ENCODE measurements at regions not wholly inside any gene's neighbourhood (a gene's known extent, or its start where the extent isn't known, plus 50 kb on each side); places are given as distances from the start of the nearest gene placed in this dataset.

DNA sequence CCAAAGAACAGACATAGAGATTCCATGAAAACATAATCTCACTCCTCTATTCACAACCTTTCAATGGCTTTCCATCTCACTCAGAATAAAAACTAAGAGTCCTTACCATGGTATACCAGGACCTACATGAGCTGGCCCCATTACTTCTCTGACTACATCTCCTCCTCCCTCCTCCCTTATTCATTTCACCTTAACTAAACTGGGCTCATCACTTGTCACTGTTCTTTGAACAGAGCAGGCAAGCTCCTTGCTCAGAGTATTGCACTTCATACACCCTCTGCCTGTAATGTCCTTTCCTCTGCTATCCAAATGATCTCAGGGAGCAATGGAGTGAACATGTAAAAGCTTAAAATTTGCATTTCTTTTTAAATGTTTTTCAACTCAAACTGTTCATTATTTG is 142.0 kb downstream of the MRPL39 start:
- DNase-seq (no peak), FAIRE-seq (no peak)
- H3K4me1 ChIP-seq (ENCODE audit: control insufficient read depth in 3 of 3, insufficient read depth in 2 of 3, low read depth in 1 of 3, low read length in 2 of 3), result no peaks in the 10 kb centered on the region
- no peak overlapping the region for H3K4me3 ChIP-seq (ENCODE audit: low read depth in 1 of 3, low read length in 3 of 3)
- H3K27me3 ChIP-seq (ENCODE audit: control insufficient read depth in 3 of 3, insufficient read depth in 3 of 3, low read length in 3 of 3), result no peaks in the 10 kb centered on the region
- no peaks in the 10 kb centered on the region for H3K9me3 ChIP-seq (ENCODE audit: control insufficient read depth in 2 of 2, insufficient read depth in 1 of 2, low read depth in 1 of 2, low read length in 1 of 2)
- H3K36me3 ChIP-seq (ENCODE audit: control insufficient read depth in 3 of 3, insufficient read depth in 2 of 3, low read depth in 1 of 3, low read length in 3 of 3), result no peaks in the 10 kb centered on the region
- no peak overlapping the region for H3K27ac ChIP-seq (ENCODE audit: low read depth in 1 of 3, low read length in 2 of 3)

DNA sequence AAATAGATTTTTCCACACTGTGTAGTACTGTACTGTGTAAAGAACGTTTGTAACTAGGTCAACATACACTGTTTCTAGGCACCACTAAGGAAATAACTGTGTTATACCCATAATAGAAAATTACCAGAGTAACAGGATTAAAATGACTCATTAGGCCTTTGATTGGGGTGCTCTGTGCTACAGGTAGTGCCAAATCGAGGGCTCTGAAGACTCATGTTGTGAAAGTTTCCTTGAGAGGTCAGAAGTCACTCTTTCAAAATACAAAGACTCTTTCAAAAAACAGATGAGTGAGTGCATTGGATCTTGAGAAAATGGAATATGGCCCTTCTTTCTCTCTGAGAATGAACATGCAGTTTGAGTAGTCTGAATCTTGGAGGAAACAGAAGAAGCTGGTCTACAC is 143.0 kb downstream of the MRPL39 start:
- DNase-seq (no peak), FAIRE-seq (no peak)
- 22 to 47% (median 36%) methylated on average over 2 of the region's 2 CpGs for WGBS, 3 donors
- Histone ChIP-seq H3K27ac (ENCODE audit: low read depth in 1 of 3, low read length in 2 of 3) (no peak overlapping the region), H3K4me3 (ENCODE audit: low read depth in 1 of 3, low read length in 3 of 3) (no peak overlapping the region), H3K36me3 (ENCODE audit: control insufficient read depth in 3 of 3, insufficient read depth in 2 of 3, low read depth in 1 of 3, low read length in 3 of 3) (no peaks in the 10 kb centered on the region), H3K9me3 (ENCODE audit: control insufficient read depth in 2 of 2, insufficient read depth in 1 of 2, low read depth in 1 of 2, low read length in 1 of 2) (peaks cover 0 to 1% of the 10 kb centered on the region in 2 donors), H3K4me1 (ENCODE audit: control insufficient read depth in 3 of 3, insufficient read depth in 2 of 3, low read depth in 1 of 3, low read length in 2 of 3) (no peaks in the 10 kb centered on the region), H3K27me3 (ENCODE audit: control insufficient read depth in 3 of 3, insufficient read depth in 3 of 3, low read length in 3 of 3) (no peaks in the 10 kb centered on the region)

DNA sequence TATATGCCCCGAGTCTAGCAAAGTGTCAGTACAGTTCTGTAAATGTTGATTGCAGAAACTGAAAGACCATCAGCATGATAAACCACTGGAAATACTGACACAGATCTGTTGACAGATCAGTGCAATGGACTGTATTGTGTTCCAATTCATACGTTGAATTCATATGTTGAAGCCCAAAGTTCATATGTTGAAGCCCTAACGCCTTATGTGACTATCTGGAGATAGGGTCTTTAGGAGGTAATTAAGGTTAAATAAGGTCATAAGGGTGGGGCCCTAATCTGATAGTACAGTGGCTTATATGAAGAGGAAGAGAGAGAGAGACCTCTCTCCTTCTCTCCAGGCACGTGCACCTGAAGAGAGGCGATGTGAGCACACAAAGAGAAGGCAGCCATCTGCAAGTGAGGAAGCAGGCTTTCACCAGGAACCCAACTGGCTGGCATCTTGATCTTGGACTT is 144.7 kb downstream of the MRPL39 start:
- Histone ChIP-seq H3K9me3 (ENCODE audit: control insufficient read depth in 2 of 2, insufficient read depth in 1 of 2, low read depth in 1 of 2, low read length in 1 of 2) (peaks cover 0 to 1% of the 10 kb centered on the region in 2 donors), H3K27me3 (ENCODE audit: control insufficient read depth in 3 of 3, insufficient read depth in 3 of 3, low read length in 3 of 3) (no peaks in the 10 kb centered on the region), H3K4me1 (ENCODE audit: control insufficient read depth in 3 of 3, insufficient read depth in 2 of 3, low read depth in 1 of 3, low read length in 2 of 3) (no peaks in the 10 kb centered on the region), H3K36me3 (ENCODE audit: control insufficient read depth in 3 of 3, insufficient read depth in 2 of 3, low read depth in 1 of 3, low read length in 3 of 3) (no peaks in the 10 kb centered on the region), H3K27ac (ENCODE audit: low read depth in 1 of 3, low read length in 2 of 3) (peak overlapping the region in 1 of 3 donors; percentile 4), H3K4me3 (ENCODE audit: low read depth in 1 of 3, low read length in 3 of 3) (no peak overlapping the region)
- no peak for DNase-seq
- WGBS, 3 donors, result 42 to 54% (median 52%) methylated on average over 5 of the region's 5 CpGs
- no peak for FAIRE-seq

DNA sequence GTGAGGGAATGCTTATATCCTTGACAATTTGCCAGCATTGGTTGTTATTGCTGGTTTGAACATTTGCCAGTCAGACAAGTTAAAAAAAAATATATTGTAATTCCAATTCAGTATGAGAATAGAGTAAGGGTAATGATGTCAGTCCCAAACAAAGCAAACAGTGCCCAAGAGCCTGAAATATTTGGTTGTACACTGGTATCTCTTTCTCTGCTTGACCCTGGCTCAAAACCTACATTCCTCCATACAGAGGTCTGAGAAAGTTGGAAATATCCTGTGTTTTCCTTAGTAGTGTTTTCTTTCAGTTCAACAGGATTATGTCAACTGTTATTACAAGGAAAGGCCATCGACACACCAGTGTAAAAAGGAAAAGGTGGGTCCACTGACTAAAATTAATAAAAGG is 145.6 kb downstream of the MRPL39 start:
- Histone ChIP-seq H3K27ac (ENCODE audit: low read depth in 1 of 3, low read length in 2 of 3) (no peak overlapping the region), H3K27me3 (ENCODE audit: control insufficient read depth in 3 of 3, insufficient read depth in 3 of 3, low read length in 3 of 3) (no peaks in the 10 kb centered on the region), H3K4me3 (ENCODE audit: low read depth in 1 of 3, low read length in 3 of 3) (no peak overlapping the region), H3K9me3 (ENCODE audit: control insufficient read depth in 2 of 2, insufficient read depth in 1 of 2, low read depth in 1 of 2, low read length in 1 of 2) (peaks cover 0 to 1% of the 10 kb centered on the region in 2 donors), H3K4me1 (ENCODE audit: control insufficient read depth in 3 of 3, insufficient read depth in 2 of 3, low read depth in 1 of 3, low read length in 2 of 3) (no peaks in the 10 kb centered on the region), H3K36me3 (ENCODE audit: control insufficient read depth in 3 of 3, insufficient read depth in 2 of 3, low read depth in 1 of 3, low read length in 3 of 3) (no peaks in the 10 kb centered on the region)
- DNase-seq (no peak), FAIRE-seq (no peak)
- 25 to 59% (median 31%) methylated on average over 1 of the region's 1 CpG for whole genome bisulfite sequencing, 3 donors

DNA sequence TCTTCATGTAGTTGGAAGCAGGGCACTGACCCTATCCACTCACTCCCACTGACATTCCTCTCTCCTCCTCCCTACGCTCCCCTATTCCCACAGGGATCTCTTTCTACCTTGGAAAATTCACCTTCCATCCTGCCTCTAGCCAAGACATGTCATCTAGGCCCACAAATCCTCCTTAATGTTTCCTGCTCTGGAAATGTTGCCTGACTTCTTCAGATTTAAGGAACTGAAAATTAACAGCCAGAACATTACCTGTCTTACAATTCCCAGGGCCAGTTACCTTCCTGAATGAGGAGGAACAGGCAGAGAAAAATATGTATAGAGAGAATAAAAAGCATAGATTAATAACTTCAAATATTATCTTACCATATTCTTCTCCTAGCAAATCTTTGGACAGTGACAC is 147.3 kb downstream of the MRPL39 start:
- no peak overlapping the region for H3K27ac ChIP-seq (ENCODE audit: low read depth in 1 of 3, low read length in 2 of 3)
- 83 to 96% (median 88%) methylated on average over 1 of the region's 1 CpG for WGBS, 3 donors
- no peaks in the 10 kb centered on the region for H3K36me3 ChIP-seq (ENCODE audit: control insufficient read depth in 3 of 3, insufficient read depth in 2 of 3, low read depth in 1 of 3, low read length in 3 of 3)
- no peak overlapping the region for H3K4me3 ChIP-seq (ENCODE audit: low read depth in 1 of 3, low read length in 3 of 3)
- FAIRE-seq, result no peak
- H3K9me3 ChIP-seq (ENCODE audit: control insufficient read depth in 2 of 2, insufficient read depth in 1 of 2, low read depth in 1 of 2, low read length in 1 of 2), result peaks cover 0 to 1% of the 10 kb centered on the region in 2 donors
- no peaks in the 10 kb centered on the region for H3K4me1 ChIP-seq (ENCODE audit: control insufficient read depth in 3 of 3, insufficient read depth in 2 of 3, low read depth in 1 of 3, low read length in 2 of 3)
- no peak for DNase-seq
- H3K27me3 ChIP-seq (ENCODE audit: control insufficient read depth in 3 of 3, insufficient read depth in 3 of 3, low read length in 3 of 3), result no peaks in the 10 kb centered on the region

DNA sequence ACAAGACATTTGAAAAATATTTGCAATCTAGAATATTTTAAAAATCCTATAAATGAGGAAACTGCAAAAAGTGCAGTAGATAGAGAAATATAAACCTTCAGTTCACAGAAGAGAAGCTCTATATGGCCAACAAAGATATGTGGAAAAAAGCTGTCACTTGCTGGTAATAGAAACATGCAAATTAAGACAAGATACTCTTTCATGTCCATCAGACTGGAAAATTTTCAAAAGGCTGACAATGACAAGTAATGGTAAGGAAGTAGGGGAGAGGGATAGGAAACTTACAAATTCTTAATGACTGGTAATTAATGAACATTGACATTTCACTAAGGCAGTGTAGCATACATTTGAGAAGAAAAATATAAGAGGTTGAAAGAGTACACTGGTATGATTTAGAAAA is 147.9 kb downstream of the MRPL39 start:
- H3K4me1 ChIP-seq (ENCODE audit: control insufficient read depth in 3 of 3, insufficient read depth in 2 of 3, low read depth in 1 of 3, low read length in 2 of 3), result no peaks in the 10 kb centered on the region
- no peak overlapping the region for H3K27ac ChIP-seq (ENCODE audit: low read depth in 1 of 3, low read length in 2 of 3)
- H3K27me3 ChIP-seq (ENCODE audit: control insufficient read depth in 3 of 3, insufficient read depth in 3 of 3, low read length in 3 of 3), result no peaks in the 10 kb centered on the region
- peaks cover 0 to 1% of the 10 kb centered on the region in 2 donors for H3K9me3 ChIP-seq (ENCODE audit: control insufficient read depth in 2 of 2, insufficient read depth in 1 of 2, low read depth in 1 of 2, low read length in 1 of 2)
- H3K4me3 ChIP-seq (ENCODE audit: low read depth in 1 of 3, low read length in 3 of 3), result no peak overlapping the region
- H3K36me3 ChIP-seq (ENCODE audit: control insufficient read depth in 3 of 3, insufficient read depth in 2 of 3, low read depth in 1 of 3, low read length in 3 of 3), result no peaks in the 10 kb centered on the region
- no peak for DNase-seq
- FAIRE-seq, result no peak

DNA sequence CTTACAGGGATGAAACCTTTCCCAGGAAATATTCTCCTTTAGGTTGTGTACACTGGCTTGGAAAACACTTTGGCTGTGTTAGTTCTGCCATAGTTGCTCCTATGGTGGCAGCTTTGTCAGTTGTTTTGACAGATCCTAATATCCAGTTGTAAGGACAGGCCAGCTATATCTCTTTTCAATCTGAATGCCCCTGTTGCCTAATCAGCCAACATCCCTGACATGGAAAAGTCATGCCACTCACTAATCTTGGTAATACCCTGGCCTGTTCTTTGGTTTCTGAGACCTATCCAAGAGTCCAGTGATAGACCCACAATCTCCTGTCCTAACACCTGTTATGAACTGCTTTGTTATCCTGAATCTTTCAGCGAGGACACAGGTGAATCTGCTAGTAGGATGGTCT is 148.8 kb downstream of the MRPL39 start:
- 58 to 93% (median 76%) methylated on average over 1 of the region's 1 CpG for WGBS, 3 donors
- no peak overlapping the region for H3K27ac ChIP-seq (ENCODE audit: low read depth in 1 of 3, low read length in 2 of 3)
- no peak for FAIRE-seq

DNA sequence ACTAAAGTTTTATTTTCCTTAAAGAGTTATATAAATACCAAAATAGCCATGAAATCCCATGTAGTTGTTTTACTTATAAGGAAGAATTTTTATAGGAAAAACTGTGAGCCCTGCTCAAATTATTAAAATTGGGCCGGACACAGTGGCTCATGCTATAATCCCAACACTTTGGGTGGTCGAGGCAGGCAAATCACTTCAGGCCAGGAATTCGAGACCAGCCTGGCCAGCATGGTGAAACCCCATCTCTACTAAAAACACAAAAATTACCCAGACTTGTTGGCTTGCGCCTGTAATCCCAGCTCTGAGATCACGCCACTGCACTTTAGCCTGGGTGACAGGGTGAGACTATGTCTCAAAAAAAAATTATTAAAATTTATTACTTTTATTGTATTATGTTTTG is 149.3 kb downstream of the MRPL39 start:
- Histone ChIP-seq H3K27ac (ENCODE audit: low read depth in 1 of 3, low read length in 2 of 3) (peak overlapping the region in 1 of 3 donors; percentile 16), H3K36me3 (ENCODE audit: control insufficient read depth in 3 of 3, insufficient read depth in 2 of 3, low read depth in 1 of 3, low read length in 3 of 3) (no peaks in the 10 kb centered on the region), H3K27me3 (ENCODE audit: control insufficient read depth in 3 of 3, insufficient read depth in 3 of 3, low read length in 3 of 3) (no peaks in the 10 kb centered on the region), H3K9me3 (ENCODE audit: control insufficient read depth in 2 of 2, insufficient read depth in 1 of 2, low read depth in 1 of 2, low read length in 1 of 2) (peaks cover 0 to 1% of the 10 kb centered on the region in 2 donors), H3K4me3 (ENCODE audit: low read depth in 1 of 3, low read length in 3 of 3) (no peak overlapping the region), H3K4me1 (ENCODE audit: control insufficient read depth in 3 of 3, insufficient read depth in 2 of 3, low read depth in 1 of 3, low read length in 2 of 3) (no peaks in the 10 kb centered on the region)
- no peak for FAIRE-seq
- 85 to 90% (median 87%) methylated on average over 5 of the region's 5 CpGs for WGBS, 3 donors
- DNase-seq, result no peak

More for the DNA sequence above, 148.8 kb downstream of the MRPL39 start:
- H3K4me3 ChIP-seq (ENCODE audit: low read depth in 1 of 3, low read length in 3 of 3), result no peak overlapping the region
- no peaks in the 10 kb centered on the region for H3K36me3 ChIP-seq (ENCODE audit: control insufficient read depth in 3 of 3, insufficient read depth in 2 of 3, low read depth in 1 of 3, low read length in 3 of 3)
- no peaks in the 10 kb centered on the region for H3K27me3 ChIP-seq (ENCODE audit: control insufficient read depth in 3 of 3, insufficient read depth in 3 of 3, low read length in 3 of 3)
- peaks cover 0 to 1% of the 10 kb centered on the region in 2 donors for H3K9me3 ChIP-seq (ENCODE audit: control insufficient read depth in 2 of 2, insufficient read depth in 1 of 2, low read depth in 1 of 2, low read length in 1 of 2)
- H3K4me1 ChIP-seq (ENCODE audit: control insufficient read depth in 3 of 3, insufficient read depth in 2 of 3, low read depth in 1 of 3, low read length in 2 of 3), result no peaks in the 10 kb centered on the region
- no peak for DNase-seq

DNA sequence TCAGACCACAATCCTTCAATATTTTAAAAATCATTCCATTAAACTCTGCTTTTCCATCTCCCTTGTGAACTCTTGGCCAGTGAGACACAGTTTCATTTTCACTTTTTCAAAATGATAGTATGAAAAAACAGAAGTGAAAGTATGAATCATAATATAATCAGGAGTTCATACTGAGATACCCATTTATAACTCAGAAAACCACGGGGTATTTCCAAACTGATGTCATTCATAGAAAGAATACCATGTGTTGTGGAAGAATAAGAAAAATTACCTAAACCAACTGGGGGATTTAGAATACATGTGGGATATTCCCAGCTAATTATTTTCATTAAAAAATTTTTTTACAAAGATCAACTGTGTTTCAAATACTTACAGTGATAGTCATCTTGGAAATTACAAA is 149.9 kb downstream of the MRPL39 start:
- no peaks in the 10 kb centered on the region for H3K36me3 ChIP-seq (ENCODE audit: control insufficient read depth in 3 of 3, insufficient read depth in 2 of 3, low read depth in 1 of 3, low read length in 3 of 3)
- H3K4me1 ChIP-seq (ENCODE audit: control insufficient read depth in 3 of 3, insufficient read depth in 2 of 3, low read depth in 1 of 3, low read length in 2 of 3), result no peaks in the 10 kb centered on the region
- no peak overlapping the region for H3K27ac ChIP-seq (ENCODE audit: low read depth in 1 of 3, low read length in 2 of 3)
- 0 to 2% (median 2%) methylated on average over 1 of the region's 1 CpG for WGBS, 3 donors
- H3K27me3 ChIP-seq (ENCODE audit: control insufficient read depth in 3 of 3, insufficient read depth in 3 of 3, low read length in 3 of 3), result no peaks in the 10 kb centered on the region
- H3K9me3 ChIP-seq (ENCODE audit: control insufficient read depth in 2 of 2, insufficient read depth in 1 of 2, low read depth in 1 of 2, low read length in 1 of 2), result peaks cover 0 to 1% of the 10 kb centered on the region in 2 donors
- FAIRE-seq (peak; percentile 81), DNase-seq (peak; percentile 9 to 29)
- H3K4me3 ChIP-seq (ENCODE audit: low read depth in 1 of 3, low read length in 3 of 3), result no peak overlapping the region
